Posterior vena cava (tissue), 2 donors: ENCODE measurements at regions not wholly inside any gene's neighbourhood (a gene's known extent, or its start where the extent isn't known, plus 50 kb on each side); places are given as distances from the start of the nearest gene placed in this dataset.

Experiments
- DNase-seq: peaks from one replicate; pipeline ENCODE4 v3.0.0-alpha.2; 2020; ENCODE audit warnings: low spot score
- intact Hi-C, 2 donors: fragments of 100-400 bp; cut with DNase I; formaldehyde crosslinking; loops; one replicate each; pipeline versions ENCODE4 v1.14.1 to v1.14.2; 2022 to 2023
- donor health status: DM: yes; HTN: yes; CAD: no.
- donor health status: DM: yes; HTN: yes; CAD: no.

GRCh38 chr7:137172105-137172590, 171.4 kb downstream of the PTN start:
- intact Hi-C loops = no loop called here
- no peak for DNase-seq

DNA sequence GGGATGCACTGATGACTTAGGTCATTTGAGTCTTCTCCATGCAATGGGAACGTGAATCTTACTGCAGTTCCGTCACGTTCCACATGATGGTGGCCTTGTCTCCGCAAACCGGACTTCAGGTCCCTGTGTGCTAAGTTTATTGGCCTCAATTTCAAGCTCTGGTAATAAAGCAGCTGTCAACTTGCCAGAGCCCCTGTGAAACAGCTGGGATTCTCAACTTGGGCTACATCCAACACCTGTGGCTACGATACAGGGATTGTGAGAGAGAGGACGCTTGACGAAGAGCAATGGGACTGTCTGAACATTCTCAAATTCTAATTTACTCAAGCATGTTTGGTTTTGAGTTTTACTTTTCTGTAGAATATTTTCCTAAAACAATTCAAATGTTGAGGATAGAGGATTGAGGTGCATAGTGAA, 174.2 kb downstream of the PTN start:
- intact Hi-C loops = no loop called here
- no peak for DNase-seq

- DNase-seq = no peak
- intact Hi-C loops = no loop called here
Observed at GRCh38 chr7:137167609-137168008, 175.9 kb downstream of the PTN start.

DNA sequence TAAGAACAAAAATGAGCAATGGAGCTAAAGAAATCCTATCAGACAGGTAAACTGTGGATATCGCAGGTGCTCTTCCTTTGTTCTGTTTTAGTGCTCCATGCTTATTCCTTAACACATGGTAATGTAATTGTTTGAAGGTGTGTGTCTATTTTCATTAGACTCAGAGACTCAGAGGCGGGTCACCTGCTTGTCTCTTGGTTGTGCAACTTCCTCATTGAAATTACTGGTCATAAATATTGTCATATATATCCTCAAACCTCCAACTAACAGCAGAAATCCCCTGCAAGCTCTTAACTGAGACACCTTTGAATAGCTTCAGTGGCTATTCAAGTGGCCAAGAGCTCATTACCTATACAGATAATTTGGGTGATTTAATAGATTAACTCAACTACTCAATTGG, 177.2 kb downstream of the PTN start:
- intact Hi-C loops = no loop called here

DNA sequence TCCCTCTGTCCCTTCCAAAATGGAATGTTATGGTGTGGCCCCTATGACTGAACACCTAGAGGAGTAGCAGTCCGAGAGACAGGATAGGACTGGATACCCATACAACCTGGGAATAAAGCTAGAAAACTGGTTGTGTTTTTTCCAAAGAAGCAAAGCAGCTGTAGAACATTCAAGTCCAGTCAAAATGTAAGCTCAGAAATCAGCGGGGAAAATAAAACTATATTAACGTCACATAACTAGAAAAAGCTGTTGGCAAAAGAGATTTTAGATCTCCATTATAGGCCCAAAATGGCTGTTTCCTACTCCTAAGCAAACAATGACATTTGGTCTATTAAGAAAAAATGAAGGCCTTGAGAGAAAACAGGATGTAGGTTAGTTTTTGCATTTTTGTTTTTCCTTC, 177.7 kb downstream of the PTN start:
- intact Hi-C loops = no loop called here
- DNase-seq = no peak

More for the DNA sequence above, 177.2 kb downstream of the PTN start:
- DNase-seq = no peak

DNA sequence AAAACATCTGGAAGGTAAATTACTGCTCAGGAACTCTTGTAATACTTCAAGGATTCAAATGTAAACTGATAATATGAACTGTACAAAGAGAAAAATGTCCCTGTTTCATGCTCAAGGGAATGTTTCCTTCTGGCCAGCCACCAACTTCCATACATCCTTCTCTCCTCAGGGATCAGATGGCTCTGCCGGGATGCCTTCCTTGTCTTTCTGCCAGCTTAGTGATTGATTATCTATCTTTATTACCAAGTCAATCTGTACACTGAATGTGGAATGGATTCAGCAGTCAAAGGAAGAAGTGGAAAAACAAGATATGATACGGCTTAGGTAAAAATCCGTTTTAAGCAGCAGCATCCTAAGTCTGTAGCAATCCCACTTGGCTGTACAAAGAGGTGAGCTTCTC, 178.3 kb downstream of the PTN start:
- no peak for DNase-seq
- intact Hi-C loops = no loop called here

GRCh38 chr7:137164251-137164650, 179.3 kb downstream of the PTN start:
- intact Hi-C loops = no loop called here
- no peak for DNase-seq

DNA sequence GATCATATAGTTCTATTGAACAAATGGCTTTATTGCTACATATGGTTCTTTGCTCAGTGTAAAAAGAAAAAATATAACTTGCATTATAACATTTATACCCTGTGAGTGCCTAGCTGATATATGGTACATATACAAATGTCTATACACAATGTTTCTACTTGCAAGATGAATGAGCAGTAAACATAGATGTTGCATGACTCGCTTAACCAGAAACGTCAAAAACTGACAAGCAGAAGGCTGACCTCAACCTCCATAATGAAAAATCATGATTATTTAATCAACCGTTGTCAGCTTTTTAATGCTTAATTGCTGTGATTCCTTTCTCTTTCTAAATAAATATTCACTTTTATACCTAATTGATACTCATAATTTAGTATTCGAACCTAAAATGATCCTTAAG, 183.3 kb downstream of the PTN start:
- DNase-seq = no peak
- intact Hi-C loops = no loop called here

DNA sequence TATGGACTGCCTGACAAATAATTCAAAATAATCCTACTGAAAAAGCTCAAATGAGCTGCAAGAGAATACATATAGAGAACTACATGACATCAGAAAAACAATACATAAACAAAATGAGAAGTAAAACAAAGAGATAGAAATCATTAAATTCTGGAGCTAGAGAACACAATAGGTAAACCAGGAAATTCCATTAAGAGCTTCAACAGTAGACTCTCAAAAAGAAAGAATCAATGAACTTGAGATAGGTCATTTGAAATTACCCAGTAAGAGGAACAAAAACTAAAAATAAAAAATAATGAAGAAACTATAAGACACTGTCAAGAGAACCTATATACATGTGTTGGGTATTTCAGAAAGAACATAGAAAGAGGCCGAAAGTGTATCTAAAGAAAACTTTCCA, 186.3 kb downstream of the PTN start:
- intact Hi-C loops = no loop called here
- no peak for DNase-seq

DNA sequence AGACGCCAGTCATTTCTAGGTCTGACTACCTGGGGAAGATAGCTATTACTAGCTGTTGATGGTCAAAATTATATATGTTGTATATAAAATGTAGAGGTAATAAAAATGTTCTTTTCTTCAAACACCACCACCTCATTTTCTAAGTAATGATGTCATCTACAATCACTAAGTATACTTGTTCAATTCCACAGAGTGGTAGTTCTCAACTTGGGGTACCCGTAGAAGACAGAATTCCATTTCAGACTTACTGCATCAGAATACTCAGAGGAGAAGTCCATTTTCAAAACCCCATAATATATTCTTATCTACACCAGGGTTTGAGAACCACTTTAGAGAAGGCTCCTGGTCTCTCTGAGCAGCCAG, 191.9 kb downstream of the PTN start:
- DNase-seq = no peak
- intact Hi-C loops = no loop called here

GRCh38 chr7:137151041-137151689, 192.4 kb downstream of the PTN start:
- DNase-seq = no peak
- intact Hi-C loops = no loop called here

GRCh38 chr7:137147338-137147720, 196.2 kb downstream of the PTN start:
- intact Hi-C loops = no loop called here
- DNase-seq = no peak

GRCh38 chr7:137146552-137147337, 196.8 kb downstream of the PTN start:
- no peak for DNase-seq
- intact Hi-C loops = no loop called here

DNA sequence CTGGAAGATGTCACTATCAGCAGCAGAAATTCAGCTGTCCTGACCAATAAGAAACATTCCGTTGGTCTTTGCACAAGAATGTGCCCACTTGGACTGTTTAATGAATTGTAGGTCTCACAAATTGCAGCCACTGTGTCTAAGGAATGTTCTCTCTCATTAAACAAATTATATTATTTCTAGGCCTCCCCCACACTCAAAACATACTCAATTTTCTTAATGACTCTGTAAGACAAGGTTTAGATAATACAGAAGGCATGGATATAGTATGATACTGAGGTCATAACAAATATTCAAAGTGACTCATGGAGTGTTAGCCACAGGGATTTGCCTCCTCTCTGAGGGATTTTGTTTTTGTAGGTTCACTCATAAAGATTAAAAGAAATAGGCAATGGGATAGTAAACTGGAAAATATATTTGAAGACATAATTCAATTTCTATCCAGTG, 197.5 kb downstream of the PTN start:
- intact Hi-C loops = no loop called here
- DNase-seq = no peak

DNA sequence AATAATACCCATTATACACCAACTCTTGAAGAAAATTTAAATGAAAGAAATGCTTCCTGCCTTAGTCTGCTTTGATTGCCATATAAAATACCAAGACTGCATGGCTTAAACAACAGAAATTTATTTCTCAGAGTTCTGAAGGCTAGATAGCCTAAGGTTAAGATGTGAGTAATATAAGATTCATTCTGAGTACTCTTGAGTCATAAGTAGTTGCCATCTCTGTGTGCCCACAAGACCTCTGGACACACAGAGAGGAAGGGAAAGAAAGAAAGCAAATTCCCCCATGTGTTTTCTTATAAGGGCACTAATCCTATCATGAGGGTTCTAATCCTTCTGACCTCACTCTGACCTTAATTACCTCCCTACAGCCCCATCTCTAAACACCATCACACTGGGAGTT, 201.2 kb downstream of the PTN start:
- DNase-seq = no peak
- intact Hi-C loops = no loop called here

GRCh38 chr7:137135654-137136350, 207.7 kb downstream of the PTN start:
- intact Hi-C loops = no loop called here
- no peak for DNase-seq

GRCh38 chr7:137130751-137131158, 212.8 kb downstream of the PTN start:
- DNase-seq = no peak
- intact Hi-C loops = no loop called here

GRCh38 chr7:137129025-137129424, 214.5 kb downstream of the PTN start:
- DNase-seq = no peak
- intact Hi-C loops = no loop called here

DNA sequence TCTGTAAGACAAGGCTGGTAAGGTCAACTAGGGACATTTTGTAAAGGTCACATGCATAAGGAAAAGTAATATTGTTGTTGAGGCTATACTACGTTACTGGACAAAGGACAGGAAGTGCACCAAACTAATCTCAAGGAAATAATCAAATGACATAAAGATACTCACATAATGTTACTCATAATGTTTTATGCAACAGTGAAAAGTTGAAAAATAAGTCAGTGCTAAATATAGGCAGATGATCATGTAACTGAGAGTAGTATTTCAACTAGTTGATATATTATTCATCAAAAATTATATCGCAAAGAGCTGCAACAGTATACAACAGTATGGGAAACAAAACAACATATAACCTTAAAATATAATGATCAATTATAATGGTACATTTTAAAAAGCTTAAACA, 215.7 kb downstream of the PTN start:
- no peak for DNase-seq
- intact Hi-C loops = no loop called here

DNA sequence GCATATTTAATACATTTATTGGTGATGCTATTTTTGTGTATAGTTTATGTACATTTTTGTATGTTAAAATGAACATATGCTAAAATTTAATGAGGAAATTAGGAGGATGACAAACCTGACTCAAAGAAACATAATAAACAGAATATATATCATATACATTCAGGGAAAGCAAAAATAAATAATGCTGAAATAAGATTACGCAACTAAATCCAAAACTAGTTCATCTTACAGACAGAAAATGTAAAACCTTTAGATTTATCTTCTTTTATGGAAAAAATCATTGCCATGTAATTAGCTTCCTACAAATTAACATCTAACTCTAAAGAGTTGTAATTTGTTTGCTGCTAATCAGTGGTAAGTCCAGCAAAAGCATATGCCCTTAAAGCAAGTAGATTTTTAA, 216.5 kb downstream of the PTN start:
- DNase-seq = no peak
- intact Hi-C loops = no loop called here

DNA sequence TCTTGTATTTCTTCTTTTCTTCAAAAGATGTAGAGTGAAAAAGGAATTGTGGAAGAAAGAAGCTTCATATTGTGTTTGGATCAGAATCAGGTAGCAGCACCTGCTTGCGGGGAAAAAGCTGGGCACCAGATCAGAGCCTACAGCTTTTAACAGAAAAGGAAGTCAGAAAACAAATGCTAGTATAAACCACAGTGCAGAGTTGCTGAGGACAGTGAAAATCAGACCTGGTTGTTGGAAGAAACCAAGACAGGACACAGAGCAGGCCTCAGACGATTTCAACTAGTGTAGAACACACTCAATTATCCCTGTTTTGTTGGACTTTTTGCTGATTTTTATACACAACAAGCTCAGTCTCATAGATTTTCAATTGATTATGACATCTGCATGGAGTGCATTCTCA, 221.4 kb downstream of the PTN start:
- intact Hi-C loops = no loop called here
- no peak for DNase-seq
